ENCODE measurements at regions not wholly inside any gene's neighbourhood (a gene's known extent, or its start where the extent isn't known, plus 50 kb on each side); places are given as distances from the start of the nearest gene placed in this dataset.

GRCh38 chr5:133758641-133759040 lies 146.3 kb upstream of the FSTL4 start:
- ChIA-PET CTCF (interaction anchor here (8.8 kb wide), 1 partner anchor 109 kb away, joined by 156 read pairs; no protein-coding TSS in a partner anchor), POLR2A (no interaction called here), SMC1A (ENCODE audit: uncharacterized antibody, unreplicated experiment) (interaction anchor here (1.6 to 2.0 kb wide), 2 partner anchors 62 to 108 kb away, joined by 5 to 12 read pairs; no protein-coding TSS in a partner anchor), RAD21 (ENCODE audit: unreplicated experiment) (interaction anchor here (1.3 kb wide), 1 partner anchor 17 kb away, joined by 3 read pairs; no protein-coding TSS in a partner anchor)
- WGBS (ENCODE audit: insufficient coverage, insufficient replicate concordance, low lambda C conversion rate, missing lambda C conversion rate) = 15% methylated on average over 1 of the region's 1 CpG
- FAIRE-seq (no peak), ATAC-seq (no peak; the same call in 2 of the 3 replicates), DNase-seq (ENCODE audit: low read depth, low spot score) (no peak)
- BruUV-seq (replicated peaks) = no TSS peak
- H3K4me2 ChIP-seq (ENCODE audit: control insufficient read depth, insufficient read depth) = no peak overlapping the region
- H3K27me3 ChIP-seq (replicated peaks in 1 of 2; ENCODE audit: control insufficient read depth in 2 of 2, insufficient read depth in 2 of 2, low read length in 1 of 2) = peaks cover 0 to 2% of the 10 kb centered on the region in 2 experiments; a peak in 3 of 4 replicates
- no peaks in the 10 kb centered on the region for H3K79me2 ChIP-seq (ENCODE audit: control insufficient read depth, insufficient read depth, low read length)
- H3K9me3 ChIP-seq (replicated peaks; ENCODE audit: control insufficient read depth, insufficient read depth, low read length) = no peaks in the 10 kb centered on the region; the same call in 2 of the 3 replicates
- H3K4me3 ChIP-seq = no peak overlapping the region
- H3K4me1 ChIP-seq (ENCODE audit: control insufficient read depth, insufficient read depth, low read length) = no peaks in the 10 kb centered on the region
- TF ChIP-seq MXI1 (IDR thresholded peaks at IDR 0.05; ENCODE audit: low read depth, low read length) (no peak), CBX3 (IDR thresholded peaks at IDR 0.05; ENCODE audit: borderline replicate concordance, low read depth) (no peak), PBX3 (IDR thresholded peaks at IDR 0.05; ENCODE audit: insufficient replicate concordance, low read depth, low read length) (no peak), EED (IDR thresholded peaks at IDR 0.05; ENCODE audit: low read depth) (no peak), SRF (IDR thresholded peaks at IDR 0.05; ENCODE audit: low read depth in 2 of 2, low read length in 2 of 2) (no peak)
- intact Hi-C loops (cut with micrococcal nuclease; ENCODE audit: unreplicated experiment) = no loop called here
- H2AFZ ChIP-seq (ENCODE audit: control insufficient read depth, low read depth, low read length) = no peak overlapping the region
- H4K20me1 ChIP-seq (ENCODE audit: control insufficient read depth, insufficient read depth) = no peaks in the 10 kb centered on the region
- no peak overlapping the region for H3K27ac ChIP-seq (ENCODE audit: control insufficient read depth, insufficient read depth)
- H3K36me3 ChIP-seq (ENCODE audit: control insufficient read depth in 2 of 2, insufficient read depth in 2 of 2, low read length in 1 of 2) = no peaks in the 10 kb centered on the region
- H3K9ac ChIP-seq (ENCODE audit: control insufficient read depth, insufficient read depth, low read length) = no peak overlapping the region
- in situ Hi-C loops (cut with MboI) = no loop called here
